ENCODE measurements at regions not wholly inside any gene's neighbourhood (a gene's known extent, or its start where the extent isn't known, plus 50 kb on each side); places are given as distances from the start of the nearest gene placed in this dataset.

- DNase-seq: no peak
These were observed 255.8 kb downstream of the SEC14L1 start for GRCh38 chr17:77396610-77397009.

- DNase-seq: no peak
These were observed 257.5 kb downstream of the SEC14L1 start for GRCh38 chr17:77398274-77398673.

GRCh38 chr17:77399319-77399957 is 258.7 kb downstream of the SEC14L1 start:
- DNase-seq: no peak

- DNase-seq: peak; percentile 92
These were observed 259.7 kb downstream of the SEC14L1 start for GRCh38 chr17:77400445-77400870.

GRCh38 chr17:77402159-77402731 is 261.5 kb downstream of the SEC14L1 start:
- DNase-seq: no peak

GRCh38 chr17:77403854-77404253 is 263.1 kb downstream of the SEC14L1 start:
- no peak for DNase-seq

- DNase-seq: peak; percentile 93
These were observed 264.2 kb downstream of the SEC14L1 start for GRCh38 chr17:77404812-77405581.

- DNase-seq: no peak
These were observed 265.3 kb downstream of the SEC14L1 start for GRCh38 chr17:77405867-77406732.

GRCh38 chr17:77407321-77408277 is 266.8 kb downstream of the SEC14L1 start:
- DNase-seq: no peak

- no peak for DNase-seq
These were observed 267.5 kb downstream of the SEC14L1 start for GRCh38 chr17:77408284-77408683.

- no peak for DNase-seq
These were observed 268.8 kb downstream of the SEC14L1 start for GRCh38 chr17:77409282-77410161.

- no peak for DNase-seq
These were observed 269.7 kb downstream of the SEC14L1 start for GRCh38 chr17:77410470-77410869.

GRCh38 chr17:77414811-77415400 is 274.1 kb downstream of the SEC14L1 start:
- no peak for DNase-seq

- no peak for DNase-seq
These were observed 275.4 kb downstream of the SEC14L1 start for GRCh38 chr17:77416105-77416713.

GRCh38 chr17:77417575-77417974 is 276.8 kb downstream of the SEC14L1 start:
- DNase-seq: no peak

GRCh38 chr17:77418609-77419008 is 277.8 kb downstream of the SEC14L1 start:
- DNase-seq: no peak

- DNase-seq: no peak
These were observed 278.3 kb downstream of the SEC14L1 start for GRCh38 chr17:77419095-77419494.

GRCh38 chr17:77419547-77420094 is 278.9 kb downstream of the SEC14L1 start:
- no peak for DNase-seq

- DNase-seq: no peak
These were observed 279.5 kb downstream of the SEC14L1 start for GRCh38 chr17:77420095-77420803.
